HG03196 (cell line): ENCODE measurements at regions not wholly inside any gene's neighbourhood (a gene's known extent, or its start where the extent isn't known, plus 50 kb on each side); places are given as distances from the start of the nearest gene placed in this dataset.

Source experiments
- ATAC-seq: cut with Tn5 transposase; IDR thresholded peaks from one replicate; pipeline ENCODE4 v1.9.1; 2021; ENCODE audit not compliant: unreplicated experiment

DNA sequence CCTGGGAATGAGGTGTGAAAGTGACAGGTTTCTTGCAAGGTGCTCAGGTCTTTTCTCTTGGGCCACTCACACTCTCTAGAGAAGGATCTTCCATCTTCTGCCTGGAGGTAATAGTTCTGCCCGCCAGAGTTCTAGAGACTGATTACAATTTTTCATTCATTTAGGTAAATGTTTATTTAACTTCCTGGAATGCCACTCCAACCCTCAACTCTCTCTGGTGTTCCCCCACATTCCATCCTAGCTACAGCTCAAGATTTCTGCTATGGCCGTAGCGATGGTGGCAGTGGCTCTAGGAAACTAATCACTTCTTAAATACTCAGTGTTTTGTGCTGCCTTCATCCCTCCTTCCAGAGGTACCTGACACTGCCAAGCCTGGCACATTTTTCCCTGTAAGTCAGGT lies 174.6 kb downstream of the WDR11 start:
- no peak for ATAC-seq

DNA sequence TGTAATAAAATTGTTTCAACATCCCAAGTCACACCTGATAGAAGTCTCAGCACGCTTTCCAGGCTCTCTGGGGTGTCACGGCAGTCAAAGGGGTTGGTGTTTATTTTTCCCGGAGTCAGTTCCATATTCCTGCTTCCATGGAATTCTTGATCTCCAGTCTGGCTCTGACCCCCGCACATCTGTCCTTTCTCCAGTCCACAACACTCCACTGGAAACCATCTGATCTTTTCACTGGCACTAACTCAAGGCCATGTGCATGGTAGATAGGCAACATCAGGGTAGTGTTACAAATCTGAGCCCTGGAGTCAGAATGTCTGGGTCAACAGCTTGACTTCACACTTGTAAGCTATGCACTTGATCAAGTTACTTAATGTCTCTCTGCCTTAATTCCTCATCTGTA lies 176.2 kb downstream of the WDR11 start:
- ATAC-seq = no peak

GRCh38 chr10:121032460-121032859 lies 181.3 kb downstream of the WDR11 start:
- ATAC-seq = no peak

DNA sequence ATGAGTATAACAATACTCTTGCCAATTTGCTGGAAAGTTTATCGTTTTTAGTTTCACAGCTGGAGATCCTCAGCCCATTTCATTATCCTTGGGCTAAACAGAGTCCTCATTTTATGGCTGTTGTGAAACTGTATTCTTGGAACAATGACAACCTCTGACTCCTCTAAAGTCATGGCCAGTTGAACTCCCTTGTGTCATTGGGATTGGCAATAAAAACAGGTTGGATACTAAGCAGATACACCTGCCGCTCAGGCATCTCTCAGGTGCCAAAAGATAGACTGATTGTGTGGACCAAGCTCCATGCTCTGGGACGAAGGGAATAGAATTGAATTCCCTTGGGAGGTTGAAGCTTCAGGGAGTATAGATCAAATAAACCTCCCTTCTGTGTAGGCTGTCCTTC lies 182.2 kb downstream of the WDR11 start:
- no peak for ATAC-seq

GRCh38 chr10:121036431-121036830 lies 185.3 kb downstream of the WDR11 start:
- no peak for ATAC-seq

DNA sequence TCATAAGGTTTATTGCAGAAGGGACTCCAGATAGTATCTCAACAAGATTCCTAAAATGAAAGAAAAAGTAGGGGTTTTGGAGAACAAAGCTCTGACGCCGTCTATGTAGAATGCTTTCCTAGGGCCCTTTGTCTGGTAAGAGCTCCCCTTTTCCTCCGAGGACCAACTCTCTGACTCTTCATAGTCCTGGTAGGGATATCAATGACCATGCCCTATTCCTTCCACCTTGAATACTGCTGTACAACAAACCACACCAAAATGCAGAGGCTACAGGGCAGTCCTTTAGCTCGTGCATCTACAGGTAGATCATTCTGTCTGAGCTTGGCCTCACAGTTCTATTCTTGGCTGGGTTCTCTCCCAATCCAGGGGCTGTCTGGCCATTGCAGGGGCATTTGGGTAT lies 190.3 kb downstream of the WDR11 start:
- ATAC-seq = no peak

- no peak for ATAC-seq
Observed at GRCh38 chr10:121041906-121042305, 190.7 kb downstream of the WDR11 start.

DNA sequence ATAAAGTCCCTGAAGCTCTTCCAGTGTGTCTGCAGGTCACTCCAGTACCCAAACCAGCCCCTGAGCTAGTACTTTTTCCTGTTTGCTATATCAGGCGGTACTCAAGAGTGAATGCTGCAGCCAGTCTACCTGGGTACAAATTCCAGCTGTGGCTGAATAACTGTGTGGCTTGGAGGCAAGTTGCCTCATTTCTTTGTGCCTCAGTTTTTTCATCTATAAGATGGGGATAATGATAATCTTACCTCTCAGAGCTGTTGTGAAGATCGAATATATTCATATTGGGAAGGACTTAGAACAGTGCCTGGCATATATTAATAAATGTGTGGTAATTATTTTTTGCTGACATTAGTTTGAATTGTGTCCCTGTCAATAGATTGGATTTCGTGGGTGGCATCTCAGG lies 191.2 kb downstream of the WDR11 start:
- no peak for ATAC-seq

GRCh38 chr10:121043124-121043849 lies 192.1 kb downstream of the WDR11 start:
- ATAC-seq = no peak

DNA sequence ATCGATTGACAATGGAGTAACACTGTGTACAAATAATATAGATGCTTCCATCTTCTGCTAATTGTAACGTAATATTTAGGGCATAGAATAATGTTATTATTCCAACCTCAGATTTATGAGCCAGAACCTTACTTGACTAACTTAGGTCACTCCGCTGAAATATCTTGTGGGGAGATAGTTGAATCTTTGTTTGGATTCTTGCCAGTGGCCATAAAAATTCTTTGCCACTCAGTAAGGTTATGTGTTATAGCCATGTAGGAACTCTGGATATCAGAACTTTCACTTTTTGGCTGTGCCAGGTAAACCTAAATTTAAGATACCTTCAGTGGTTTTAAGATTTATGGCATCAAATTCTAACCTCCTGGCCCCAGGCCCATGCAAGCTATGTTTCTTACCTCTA lies 197.6 kb downstream of the WDR11 start:
- ATAC-seq = no peak

GRCh38 chr10:121049489-121049888 lies 198.3 kb downstream of the WDR11 start:
- no peak for ATAC-seq

- ATAC-seq = no peak
Observed at GRCh38 chr10:121049923-121050322, 198.8 kb downstream of the WDR11 start.

- no peak for ATAC-seq
Observed at GRCh38 chr10:121051171-121051570, 200.0 kb downstream of the WDR11 start.

DNA sequence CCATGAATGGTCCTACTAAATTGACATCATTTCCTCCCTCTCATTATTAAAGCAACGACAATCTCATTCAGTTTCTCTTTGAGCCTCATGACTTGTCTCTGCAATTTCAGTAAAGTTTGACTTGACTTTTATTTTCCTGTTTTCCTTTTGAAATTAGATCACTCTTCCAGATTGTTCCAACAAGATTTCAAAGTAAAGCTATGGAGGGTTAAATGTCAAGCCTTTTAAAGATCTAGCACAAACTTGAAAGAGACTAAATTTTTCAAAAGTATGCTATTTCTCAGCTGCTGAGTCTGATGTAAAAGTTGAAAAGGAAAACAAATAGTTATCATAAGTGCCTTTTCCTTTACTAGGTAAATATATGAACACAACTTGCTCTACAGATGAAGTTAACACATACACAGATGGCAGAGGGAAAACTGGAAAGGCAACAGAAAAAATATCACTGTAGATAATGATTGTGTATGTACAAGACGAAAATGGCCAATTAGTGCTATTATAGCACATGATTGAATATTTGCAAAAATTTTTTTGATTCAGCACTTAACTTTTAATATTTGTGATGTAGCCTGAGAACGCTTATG lies 200.6 kb downstream of the WDR11 start:
- ATAC-seq = no peak

- ATAC-seq = no peak
Observed at GRCh38 chr10:121053151-121053550, 202.0 kb downstream of the WDR11 start.

GRCh38 chr10:121054874-121055273 lies 203.7 kb downstream of the WDR11 start:
- no peak for ATAC-seq

DNA sequence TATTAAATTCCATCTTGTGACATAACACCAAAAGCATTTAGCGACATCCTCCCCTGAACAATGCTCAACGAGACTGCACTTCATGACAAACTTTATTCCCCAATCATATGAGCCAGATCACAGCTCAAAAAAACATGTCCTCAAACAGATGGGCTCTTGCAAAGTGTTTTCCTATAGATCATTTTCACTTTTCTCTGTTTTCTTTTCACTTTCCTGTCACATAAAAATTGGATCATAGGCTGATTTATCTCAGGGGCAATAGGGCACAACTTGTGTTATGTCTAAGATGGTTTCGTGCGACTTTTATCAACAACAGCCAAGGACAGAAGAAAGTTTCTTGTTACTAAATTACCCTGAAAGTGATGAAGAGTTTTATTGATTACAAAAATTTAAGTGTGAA lies 206.1 kb downstream of the WDR11 start:
- no peak for ATAC-seq

DNA sequence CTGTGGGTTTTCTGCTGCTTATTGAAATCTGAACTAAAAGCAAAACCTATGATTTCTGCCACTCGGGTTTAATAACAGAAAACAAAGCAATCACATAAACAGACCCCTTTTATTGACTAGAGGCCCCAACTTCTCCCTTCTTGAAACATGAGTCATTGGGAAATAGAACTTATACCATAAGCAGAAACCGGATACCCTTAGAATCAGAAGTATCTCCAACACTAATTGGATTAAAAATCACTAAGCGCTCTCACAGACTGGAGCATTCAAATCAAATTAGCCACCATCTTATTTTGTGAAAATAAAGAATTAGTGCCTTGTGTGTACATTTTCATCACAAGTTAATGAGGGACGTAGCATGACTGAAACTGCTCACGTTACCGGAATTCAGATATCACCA lies 206.9 kb downstream of the WDR11 start:
- no peak for ATAC-seq

DNA sequence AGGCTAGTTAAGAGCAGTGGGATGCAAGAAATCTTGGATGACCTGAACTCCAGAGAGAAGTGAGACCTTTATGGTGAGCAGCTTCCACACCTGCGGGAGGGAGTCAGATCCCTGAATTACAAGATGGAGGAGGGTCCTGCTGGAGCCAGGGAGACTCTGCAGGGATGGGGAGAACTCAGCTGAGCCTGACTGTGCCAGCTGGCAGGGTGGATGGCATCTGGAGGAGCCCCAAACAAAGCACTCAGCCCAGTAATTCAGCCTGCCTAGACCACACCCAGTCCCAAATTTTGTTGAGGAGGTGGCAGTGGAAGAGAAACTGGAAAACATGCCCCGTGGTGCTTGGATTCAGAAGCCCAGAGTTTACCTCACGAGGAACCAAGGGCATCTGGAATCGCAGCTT lies 208.2 kb downstream of the WDR11 start:
- no peak for ATAC-seq

DNA sequence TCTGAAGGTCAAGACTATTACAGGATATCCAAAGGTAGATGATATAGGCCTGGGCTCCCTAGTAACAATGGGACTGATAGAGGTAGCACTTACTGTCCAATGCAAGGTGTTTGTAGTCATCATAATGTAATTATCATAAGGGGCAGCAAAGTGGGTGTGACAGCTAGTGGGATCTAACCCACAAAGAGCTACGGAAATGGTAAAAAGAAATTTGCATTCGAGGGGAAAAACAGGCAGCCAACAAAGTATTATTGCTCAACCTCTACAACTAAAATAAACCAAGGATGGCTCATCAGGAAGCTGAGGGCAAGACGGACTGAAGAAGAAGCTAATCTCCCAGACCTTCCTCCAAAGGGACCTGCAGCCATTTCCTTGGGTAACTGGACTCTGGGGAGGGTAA lies 211.0 kb downstream of the WDR11 start:
- no peak for ATAC-seq

DNA sequence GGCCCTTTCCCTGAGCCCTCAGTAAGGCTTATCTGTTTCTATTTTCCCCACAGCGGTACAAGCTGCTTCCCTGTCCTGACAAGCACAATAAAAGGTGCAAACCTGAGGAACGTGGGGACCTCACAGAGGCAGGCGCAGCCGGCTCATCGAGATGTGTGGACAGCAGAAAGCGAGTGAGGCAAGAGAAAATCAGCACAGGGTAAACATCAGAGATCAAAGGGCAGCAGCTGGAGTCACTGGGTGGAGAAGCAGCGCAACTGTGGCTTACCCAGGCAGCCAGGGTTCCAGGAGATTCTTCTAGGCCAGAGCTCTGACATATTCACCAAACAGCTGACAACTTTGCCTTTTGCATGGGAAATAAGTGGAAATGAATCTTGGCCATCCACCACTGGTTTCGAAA lies 212.6 kb downstream of the WDR11 start:
- ATAC-seq = no peak

DNA sequence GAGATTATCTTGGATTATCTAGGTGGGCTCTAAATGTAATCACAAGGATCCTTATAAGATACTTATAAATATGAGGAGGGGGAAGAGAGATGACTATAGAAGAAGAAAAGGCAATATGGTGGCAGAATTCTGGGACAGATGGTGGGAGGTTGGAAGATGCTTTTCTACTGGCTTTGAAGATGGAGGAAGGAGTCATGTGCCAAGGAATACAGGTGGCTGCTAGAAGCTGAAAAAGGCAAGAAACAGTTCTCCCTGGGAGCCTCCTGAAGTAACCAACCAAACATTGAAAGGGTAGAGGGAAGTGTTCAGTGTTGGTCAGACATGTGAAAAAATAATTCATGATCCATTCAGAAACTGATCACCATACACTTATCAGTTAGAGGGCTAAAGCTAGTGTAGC lies 213.3 kb downstream of the WDR11 start:
- no peak for ATAC-seq

GRCh38 chr10:121065330-121065729 lies 214.2 kb downstream of the WDR11 start:
- ATAC-seq = no peak
